NCI-H526 treated with DMSO at 0.1 percent for 48 hours (cell line): ENCODE measurements at regions not wholly inside any gene's neighbourhood (a gene's known extent, or its start where the extent isn't known, plus 50 kb on each side); places are given as distances from the start of the nearest gene placed in this dataset.
"Not testable (repeated sequence)": the region's sequence is repeated elsewhere in the genome, so short reads cannot be mapped to it uniquely, and the experiment has no call there.

Source experiments
- DNase-seq: peaks from one replicate; lab custom pipeline; 2025; lab: John Stamatoyannopoulos, UW

GRCh38 chr5:176748073-176748966, 62.0 kb upstream of the UNC5A start:
- DNase-seq: no peak

- DNase-seq: no peak
Measured at GRCh38 chr5:176748967-176749935, 61.1 kb upstream of the UNC5A start.

DNA sequence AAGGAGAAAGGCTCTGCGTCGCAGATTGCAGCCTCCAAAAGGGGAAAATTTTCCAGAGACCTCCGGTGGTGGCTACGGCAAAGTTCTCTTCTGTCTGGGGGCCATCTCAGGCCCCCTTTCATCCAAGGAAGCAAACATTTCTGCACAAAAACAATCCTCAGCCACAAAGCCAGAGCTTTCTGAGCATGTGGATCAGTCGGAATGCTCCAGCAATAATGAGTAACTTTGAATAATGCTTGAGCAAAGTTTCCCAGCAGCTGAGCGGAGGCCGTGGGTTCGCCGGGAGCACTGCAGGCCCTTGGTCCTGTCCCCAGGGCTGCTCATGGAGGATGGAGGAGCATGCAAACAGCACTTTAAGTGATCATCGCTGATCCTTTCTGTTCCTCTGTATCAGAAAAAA, 60.2 kb upstream of the UNC5A start:
- DNase-seq: no peak

GRCh38 chr5:176754376-176754973, 55.9 kb upstream of the UNC5A start:
- DNase-seq: no peak

DNA sequence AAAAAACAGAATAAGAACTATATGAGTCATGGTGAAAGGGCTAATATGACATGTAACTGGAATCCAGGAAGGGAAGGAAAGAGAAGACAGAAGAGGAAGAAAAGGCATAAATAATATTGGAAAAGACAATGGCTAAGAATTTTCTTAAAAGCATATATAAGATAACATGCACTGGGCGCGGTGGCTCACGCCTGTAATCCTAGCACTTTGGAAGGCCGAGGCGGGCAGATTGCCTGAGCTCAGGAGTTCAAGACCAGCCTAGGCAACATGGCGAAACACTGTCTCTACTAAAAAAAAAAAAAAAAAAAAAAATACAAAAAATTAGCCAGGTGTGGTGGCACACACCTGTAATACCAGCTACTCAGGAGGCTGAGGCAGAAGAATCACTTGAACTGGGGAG, 54.8 kb upstream of the UNC5A start:
- not testable (repeated sequence) for DNase-seq

DNA sequence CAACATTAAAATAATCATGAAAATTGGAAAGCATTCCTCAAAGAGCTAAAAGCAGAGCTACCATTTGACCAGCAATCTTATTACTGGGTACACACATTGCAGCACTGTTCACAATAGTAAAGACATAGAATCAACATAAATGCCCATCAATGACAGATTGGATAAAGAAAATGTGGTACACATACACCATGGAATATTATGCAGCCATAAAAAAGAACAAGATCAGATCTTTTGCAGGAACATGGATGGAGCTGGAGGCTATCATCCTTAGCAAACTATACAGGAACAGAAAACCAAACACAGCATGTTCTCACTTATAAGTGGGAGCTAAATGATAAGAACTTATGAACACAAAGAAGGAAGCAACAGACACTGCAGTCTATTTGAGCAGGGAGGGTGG, 52.8 kb upstream of the UNC5A start:
- not testable (repeated sequence) for DNase-seq
